ENCODE measurements at regions not wholly inside any gene's neighbourhood (a gene's known extent, or its start where the extent isn't known, plus 50 kb on each side); places are given as distances from the start of the nearest gene placed in this dataset.

- no peak for DNase-seq
Observed at GRCh38 chr1:69377507-69377906, 190.2 kb upstream of the LRRC7 start.

GRCh38 chr1:69388044-69388443 lies 179.7 kb upstream of the LRRC7 start:
- no peak for DNase-seq

GRCh38 chr1:69400128-69400527 lies 167.6 kb upstream of the LRRC7 start:
- no peak for DNase-seq

GRCh38 chr1:69401879-69402278 lies 165.8 kb upstream of the LRRC7 start:
- DNase-seq = no peak

GRCh38 chr1:69403756-69404320 lies 163.9 kb upstream of the LRRC7 start:
- DNase-seq = no peak

- DNase-seq = no peak
Observed at GRCh38 chr1:69404486-69404885, 163.2 kb upstream of the LRRC7 start.

- no peak for DNase-seq
Observed at GRCh38 chr1:69406244-69406643, 161.5 kb upstream of the LRRC7 start.

GRCh38 chr1:69409731-69410456 lies 157.8 kb upstream of the LRRC7 start:
- DNase-seq = no peak

- no peak for DNase-seq
Observed at GRCh38 chr1:69410457-69410850, 157.3 kb upstream of the LRRC7 start.

- DNase-seq = no peak
Observed at GRCh38 chr1:69410893-69411292, 156.8 kb upstream of the LRRC7 start.

GRCh38 chr1:69411617-69412016 lies 156.1 kb upstream of the LRRC7 start:
- no peak for DNase-seq

- DNase-seq = no peak
Observed at GRCh38 chr1:69413129-69413528, 154.6 kb upstream of the LRRC7 start.

GRCh38 chr1:69414574-69414973 lies 153.1 kb upstream of the LRRC7 start:
- no peak for DNase-seq

- no peak for DNase-seq
Observed at GRCh38 chr1:69421286-69421685, 146.4 kb upstream of the LRRC7 start.

- DNase-seq = no peak
Observed at GRCh38 chr1:69425871-69426270, 141.9 kb upstream of the LRRC7 start.

- DNase-seq = no peak
Observed at GRCh38 chr1:69426401-69426800, 141.3 kb upstream of the LRRC7 start.

- no peak for DNase-seq
Observed at GRCh38 chr1:69433073-69433472, 134.6 kb upstream of the LRRC7 start.

GRCh38 chr1:69436151-69436550 lies 131.6 kb upstream of the LRRC7 start:
- no peak for DNase-seq

- DNase-seq = no peak
Observed at GRCh38 chr1:69438056-69438795, 129.5 kb upstream of the LRRC7 start.

- DNase-seq = no peak
Observed at GRCh38 chr1:69441496-69441895, 126.2 kb upstream of the LRRC7 start.

- DNase-seq = no peak
Observed at GRCh38 chr1:69451196-69451595, 116.5 kb upstream of the LRRC7 start.

- no peak for DNase-seq
Observed at GRCh38 chr1:69455718-69456117, 112.0 kb upstream of the LRRC7 start.

- no peak for DNase-seq
Observed at GRCh38 chr1:69459244-69459643, 108.5 kb upstream of the LRRC7 start.

GRCh38 chr1:69475021-69475420 lies 92.7 kb upstream of the LRRC7 start:
- no peak for DNase-seq

Data from NCI-H1048 (cell line).